Kidney (tissue), 13 donors: ENCODE measurements at regions not wholly inside any gene's neighbourhood (a gene's known extent, or its start where the extent isn't known, plus 50 kb on each side); places are given as distances from the start of the nearest gene placed in this dataset.
A peak's percentile ranks its signal among the peaks of the same experiment; 100 is the strongest.

Experiments used
- DNase-seq, 5 donors: peaks; one replicate each; pipeline ENCODE4 v3.0.0-alpha.2; 2013 to 2020
- FAIRE-seq: peaks from 2 replicates; lab custom pipeline; 2012; peaks lifted over from hg19 to GRCh38; lab: Jason Lieb, UNC
- H3K27ac ChIP-seq, 2 donors: one replicate each; pipeline ENCODE4 v1.7.0; 2013; ENCODE audit warnings: low read depth in 2 of 2, low read length in 2 of 2, inconsistent platforms in 1 of 2
- H3K27me3 ChIP-seq: one replicate; pipeline ENCODE4 v1.7.1; 2013; ENCODE audit warnings: low read length, inconsistent platforms; ENCODE audit not compliant: control insufficient read depth, insufficient read depth
- H3K36me3 ChIP-seq, 3 donors: one replicate each; pipeline versions ENCODE4 v1.7.0 to v1.7.1; 2013; ENCODE audit warnings: low read length in 3 of 3, control low read depth in 1 of 3, inconsistent platforms in 1 of 3; ENCODE audit not compliant: insufficient read depth in 3 of 3, control insufficient read depth in 2 of 3
- H3K4me1 ChIP-seq, 3 donors: one replicate each; pipeline versions ENCODE4 v1.7.0 to v1.7.1; 2013; ENCODE audit warnings: low read length in 3 of 3, inconsistent platforms in 1 of 3, low read depth in 1 of 3; ENCODE audit not compliant: control insufficient read depth in 2 of 3, insufficient read depth in 2 of 3
- H3K4me3 ChIP-seq, 3 donors: one replicate each; pipeline versions ENCODE4 v1.7.0 to v1.8.1; 2013; ENCODE audit warnings: low read length in 3 of 3, control low read depth in 1 of 3, inconsistent platforms in 1 of 3
- H3K9ac ChIP-seq, 3 donors: one replicate each; pipeline versions ENCODE4 v1.7.0 to v1.7.1; 2013; ENCODE audit warnings: low read length in 3 of 3, control low read depth in 1 of 3, inconsistent platforms in 1 of 3
- H3K9me3 ChIP-seq, 3 donors: one replicate each; pipeline versions ENCODE4 v1.7.0 to v1.7.1; 2013; ENCODE audit warnings: low read length in 3 of 3, control low read depth in 1 of 3, inconsistent platforms in 1 of 3; ENCODE audit not compliant: control insufficient read depth in 2 of 3, insufficient read depth in 1 of 3
- intact Hi-C: fragments of 100-400 bp; cut with DNase I; formaldehyde crosslinking; loops from one replicate; pipeline ENCODE4 v1.11.1; 2022
- TF ChIP-seq, protein P1 (sequence below): IDR thresholded peaks from 3 replicates; pipeline ENCODE4 v1.5.1; 2012; ENCODE audit warnings: mild to moderate bottlenecking, moderate library complexity, borderline replicate concordance; ENCODE audit not compliant: insufficient read depth; ENCODE audit errors: extremely low read depth
- donor health status: control.
- donor health status: control.
- donor health status: control.
- donor health status: control.
- donor health status: control.
- donor health status: DM: yes; HTN: yes; CAD: no.
- donor health status: Normal renal cell carcinoma (clear cell type).

DNA sequence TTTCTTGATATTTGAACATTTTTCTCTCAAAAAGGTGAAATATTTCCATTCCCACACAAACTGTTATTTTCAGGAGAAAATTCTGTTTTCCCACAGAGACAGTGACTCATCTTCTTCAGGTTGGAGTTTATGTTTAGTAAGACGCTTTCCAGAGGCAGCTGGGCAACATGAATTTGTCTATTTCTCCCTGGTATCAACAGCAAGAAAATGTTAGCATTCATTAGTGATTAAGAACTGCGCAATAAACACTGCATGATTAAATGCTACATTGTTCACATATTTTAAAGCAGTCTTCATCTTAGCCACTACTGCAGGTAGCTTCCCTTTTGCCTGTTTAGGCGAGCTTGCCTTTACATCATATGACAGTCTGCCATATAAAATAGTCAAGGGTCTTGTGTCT lies 295.7 kb downstream of the C6orf118 start:
- intact Hi-C loops, result no loop called here
- Histone ChIP-seq H3K36me3 (no peaks in the 10 kb centered on the region), H3K9ac (no peak overlapping the region), H3K9me3 (no peaks in the 10 kb centered on the region), H3K4me1 (no peaks in the 10 kb centered on the region), H3K4me3 (no peak overlapping the region), H3K27me3 (no peaks in the 10 kb centered on the region), H3K27ac (no peak overlapping the region)
- no peak for DNase-seq
- no peak for FAIRE-seq
- TF ChIP-seq, protein P1, sequence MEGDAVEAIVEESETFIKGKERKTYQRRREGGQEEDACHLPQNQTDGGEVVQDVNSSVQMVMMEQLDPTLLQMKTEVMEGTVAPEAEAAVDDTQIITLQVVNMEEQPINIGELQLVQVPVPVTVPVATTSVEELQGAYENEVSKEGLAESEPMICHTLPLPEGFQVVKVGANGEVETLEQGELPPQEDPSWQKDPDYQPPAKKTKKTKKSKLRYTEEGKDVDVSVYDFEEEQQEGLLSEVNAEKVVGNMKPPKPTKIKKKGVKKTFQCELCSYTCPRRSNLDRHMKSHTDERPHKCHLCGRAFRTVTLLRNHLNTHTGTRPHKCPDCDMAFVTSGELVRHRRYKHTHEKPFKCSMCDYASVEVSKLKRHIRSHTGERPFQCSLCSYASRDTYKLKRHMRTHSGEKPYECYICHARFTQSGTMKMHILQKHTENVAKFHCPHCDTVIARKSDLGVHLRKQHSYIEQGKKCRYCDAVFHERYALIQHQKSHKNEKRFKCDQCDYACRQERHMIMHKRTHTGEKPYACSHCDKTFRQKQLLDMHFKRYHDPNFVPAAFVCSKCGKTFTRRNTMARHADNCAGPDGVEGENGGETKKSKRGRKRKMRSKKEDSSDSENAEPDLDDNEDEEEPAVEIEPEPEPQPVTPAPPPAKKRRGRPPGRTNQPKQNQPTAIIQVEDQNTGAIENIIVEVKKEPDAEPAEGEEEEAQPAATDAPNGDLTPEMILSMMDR, result no peak

DNA sequence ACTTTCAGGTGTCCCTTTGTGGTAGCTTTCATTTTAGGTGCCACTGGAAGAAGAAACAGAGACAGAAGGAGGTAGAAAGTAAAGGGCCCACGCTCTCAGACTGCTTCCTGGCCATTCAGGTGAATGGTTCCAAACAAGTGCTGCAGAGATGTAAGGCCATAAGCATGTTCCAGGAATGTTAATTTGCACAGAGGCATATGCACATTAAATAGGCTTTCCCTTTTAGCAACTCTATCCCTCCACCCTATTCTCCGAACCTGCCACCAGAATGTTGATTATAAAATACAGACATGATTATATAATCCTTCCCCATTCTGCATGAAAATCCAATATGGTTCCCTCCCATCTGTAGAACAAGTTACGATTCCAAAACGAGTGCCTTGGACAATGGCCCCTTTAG lies 297.2 kb downstream of the C6orf118 start:
- TF ChIP-seq, protein P1, result no peak
- intact Hi-C loops, result no loop called here
- H3K4me3 ChIP-seq, result no peak overlapping the region

GRCh38 chr6:165010556-165011535 lies 298.6 kb downstream of the C6orf118 start:
- DNase-seq (peak in 4 of 5 donors; percentile 41 to 85 (median 70)), FAIRE-seq (no peak)
- Histone ChIP-seq H3K9ac (no peak overlapping the region), H3K4me1 (no peaks in the 10 kb centered on the region), H3K27me3 (no peaks in the 10 kb centered on the region), H3K27ac (no peak overlapping the region), H3K9me3 (no peaks in the 10 kb centered on the region), H3K4me3 (no peak overlapping the region), H3K36me3 (no peaks in the 10 kb centered on the region)
- intact Hi-C loops, result no loop called here
- TF ChIP-seq, protein P1, result no peak

More for the DNA sequence above, 297.2 kb downstream of the C6orf118 start:
- DNase-seq, result no peak
- FAIRE-seq, result no peak
- Histone ChIP-seq H3K27ac (no peak overlapping the region), H3K36me3 (no peaks in the 10 kb centered on the region), H3K9me3 (no peaks in the 10 kb centered on the region), H3K27me3 (no peaks in the 10 kb centered on the region), H3K9ac (no peak overlapping the region), H3K4me1 (no peaks in the 10 kb centered on the region)
